Keratinocyte (primary cell): ENCODE measurements at regions not wholly inside any gene's neighbourhood (a gene's known extent, or its start where the extent isn't known, plus 50 kb on each side); places are given as distances from the start of the nearest gene placed in this dataset.

ENCODE experiments used
- DNase-seq: peaks from one replicate; pipeline ENCODE4 v3.0.0-alpha.2; 2011; ENCODE audit warnings: low read depth, missing footprints, low spot score
- FAIRE-seq: peaks from 2 replicates; lab custom pipeline; 2011; peaks lifted over from hg19 to GRCh38; lab: Jason Lieb, UNC
- H2AFZ ChIP-seq: 2 replicates; pipeline ENCODE4 v1.6.0; 2012; ENCODE audit warnings: low read length, control low read depth, inconsistent platforms; ENCODE audit not compliant: control insufficient read depth
- H3K27ac ChIP-seq: 2 replicates; pipeline ENCODE4 v1.5.1; 2011; ENCODE audit warnings: low read length; ENCODE audit not compliant: control insufficient read depth, insufficient read depth
- H3K27me3 ChIP-seq: 3 replicates; pipeline ENCODE4 v1.6.0; 2011; ENCODE audit warnings: low read length; ENCODE audit not compliant: control insufficient read depth, insufficient read depth; ENCODE audit errors: extremely low read depth
- H3K36me3 ChIP-seq, 2 experiments: 2 replicates in 1 of 2; 3 replicates in 1 of 2; pipeline ENCODE4 v1.5.1; 2011; ENCODE audit warnings: low read length in 2 of 2, mild to moderate bottlenecking in 1 of 2; ENCODE audit not compliant: control insufficient read depth in 2 of 2, insufficient read depth in 2 of 2; ENCODE audit errors: extremely low read depth in 1 of 2
- H3K4me1 ChIP-seq: 3 replicates; pipeline ENCODE4 v1.5.1; 2011; ENCODE audit warnings: low read length; ENCODE audit not compliant: control insufficient read depth, insufficient read depth; ENCODE audit errors: extremely low read depth
- H3K4me2 ChIP-seq: 3 replicates; pipeline ENCODE4 v1.6.0; 2011; ENCODE audit warnings: low read depth, low read length; ENCODE audit not compliant: control insufficient read depth, insufficient read depth; ENCODE audit errors: extremely low read depth
- H3K4me3 ChIP-seq, 3 experiments: fragments of 200-600 bp in 1 of 3; sonication (generic) in 1 of 3; 2 replicates in 2 of 3; 3 replicates in 1 of 3; pipeline ENCODE4 v1.5.1; 2011 to 2016; ENCODE audit warnings: low read length in 3 of 3, mild to moderate bottlenecking in 3 of 3, control low read depth in 2 of 3, inconsistent platforms in 1 of 3, low read depth in 1 of 3, mixed read lengths in 1 of 3, mixed run types in 1 of 3, moderate library complexity in 1 of 3; ENCODE audit not compliant: control insufficient read depth in 2 of 3, insufficient read depth in 2 of 3; ENCODE audit errors: extremely low read depth in 1 of 3
- H3K79me2 ChIP-seq: 2 replicates; pipeline ENCODE4 v1.6.0; 2012; ENCODE audit warnings: low read length; ENCODE audit not compliant: control insufficient read depth, insufficient read depth
- H3K9ac ChIP-seq: 3 replicates; pipeline ENCODE4 v1.6.0; 2011; ENCODE audit warnings: low read length; ENCODE audit not compliant: control insufficient read depth, insufficient read depth; ENCODE audit errors: extremely low read depth
- H3K9me1 ChIP-seq: 3 replicates; pipeline ENCODE4 v1.6.0; 2011; ENCODE audit warnings: low read length; ENCODE audit not compliant: control insufficient read depth, insufficient read depth; ENCODE audit errors: extremely low read depth
- H3K9me3 ChIP-seq: 2 replicates; pipeline ENCODE4 v1.5.1; 2012; ENCODE audit warnings: low read depth, low read length; ENCODE audit not compliant: control insufficient read depth
- H4K20me1 ChIP-seq: 3 replicates; pipeline ENCODE4 v1.6.0; 2011; ENCODE audit warnings: low read length; ENCODE audit not compliant: control insufficient read depth, insufficient read depth; ENCODE audit errors: extremely low read depth
- CTCF ChIP-seq, 3 experiments: IDR thresholded peaks in 1 of 3; conservative IDR thresholded peaks in 1 of 3; optimal IDR thresholded peaks in 1 of 3; 2 replicates in 2 of 3; 3 replicates in 1 of 3; pipeline versions ENCODE3 to v1.5.1; 2011; ENCODE audit warnings: low read length in 3 of 3, mild to moderate bottlenecking in 3 of 3, moderate library complexity in 2 of 3, control low read depth in 1 of 3, inconsistent platforms in 1 of 3; ENCODE audit not compliant: insufficient read depth in 2 of 3; ENCODE audit errors: extremely low read depth in 1 of 3
- EZH2 ChIP-seq: IDR thresholded peaks from one replicate; pipeline ENCODE4 v1.6.1; 2012; ENCODE audit warnings: inconsistent platforms, mild to moderate bottlenecking, low read length, moderate library complexity
- dilution Hi-C: fragments of 300-500 bp; cut with MboI; formaldehyde crosslinking; loops from one replicate; pipeline ENCODE4 v1.7.0; 2020; ENCODE audit warnings: low sequenced_read_pairs; ENCODE audit not compliant: extremely low pct_ligation_motif_present

GRCh38 chr4:145351922-145352321 lies 129.7 kb upstream of the SMAD1 start:
- no peaks in the 10 kb centered on the region for H4K20me1 ChIP-seq
- TF ChIP-seq EZH2, result no peak
- H3K9me1 ChIP-seq, result no peaks in the 10 kb centered on the region
- no peaks in the 10 kb centered on the region for H3K9me3 ChIP-seq
- FAIRE-seq (no peak), DNase-seq (no peak)
- H3K4me2 ChIP-seq, result no peak overlapping the region
- H3K36me3 ChIP-seq, result no peaks in the 10 kb centered on the region
- H2AFZ ChIP-seq, result no peak overlapping the region
- H3K4me1 ChIP-seq, result no peaks in the 10 kb centered on the region
- no peak overlapping the region for H3K9ac ChIP-seq
- H3K79me2 ChIP-seq, result no peaks in the 10 kb centered on the region
- dilution Hi-C loops, result no loop called here
- H3K27ac ChIP-seq, result no peak overlapping the region
- H3K27me3 ChIP-seq, result no peaks in the 10 kb centered on the region
- no peak overlapping the region for H3K4me3 ChIP-seq

DNA sequence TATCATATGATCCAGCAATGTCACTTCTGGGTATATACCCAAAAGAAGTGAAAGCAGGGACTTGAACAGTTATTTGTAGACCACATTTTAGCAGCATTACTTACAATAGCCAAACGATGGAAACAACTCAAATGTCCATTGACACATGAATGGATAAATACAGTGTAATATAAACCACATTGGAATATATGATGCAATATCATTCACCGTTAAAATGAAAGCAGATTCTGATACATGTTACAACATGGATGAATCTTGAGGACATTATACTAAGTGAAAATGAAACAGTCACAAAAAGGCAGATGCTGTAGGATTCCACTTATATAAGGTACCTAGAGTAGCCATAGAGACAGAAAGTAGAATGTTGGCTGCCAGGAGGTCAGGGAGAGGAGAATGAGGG lies 130.5 kb upstream of the SMAD1 start:
- Histone ChIP-seq H3K9me3 (no peaks in the 10 kb centered on the region), H3K79me2 (no peaks in the 10 kb centered on the region), H3K9ac (no peak overlapping the region), H3K27ac (no peak overlapping the region), H3K27me3 (no peaks in the 10 kb centered on the region), H3K4me2 (no peak overlapping the region), H3K36me3 (no peaks in the 10 kb centered on the region), H3K9me1 (no peaks in the 10 kb centered on the region), H2AFZ (no peak overlapping the region), H3K4me3 (no peak overlapping the region), H4K20me1 (no peaks in the 10 kb centered on the region), H3K4me1 (no peaks in the 10 kb centered on the region)
- TF ChIP-seq CTCF (optimal IDR thresholded peaks at IDR 0.05 in 1 of 3, IDR thresholded peaks at IDR 0.05 in 1 of 3, conservative IDR thresholded peaks at IDR 0.05 in 1 of 3; ENCODE audit: extremely low read depth in 1 of 3, insufficient read depth in 2 of 3, low read length in 3 of 3) (no peak), EZH2 (no peak)
- FAIRE-seq, result no peak
- dilution Hi-C loops, result no loop called here
- DNase-seq, result no peak

GRCh38 chr4:145348291-145348690 lies 133.4 kb upstream of the SMAD1 start:
- H3K27me3 ChIP-seq, result no peaks in the 10 kb centered on the region
- DNase-seq (no peak), FAIRE-seq (no peak)
- no peaks in the 10 kb centered on the region for H4K20me1 ChIP-seq
- no peaks in the 10 kb centered on the region for H3K9me1 ChIP-seq
- no peak overlapping the region for H2AFZ ChIP-seq
- no peak overlapping the region for H3K9ac ChIP-seq
- H3K4me3 ChIP-seq, result no peak overlapping the region
- no peak overlapping the region for H3K27ac ChIP-seq
- H3K4me2 ChIP-seq, result no peak overlapping the region
- H3K9me3 ChIP-seq, result no peaks in the 10 kb centered on the region
- H3K4me1 ChIP-seq, result no peaks in the 10 kb centered on the region
- no peak for TF ChIP-seq CTCF (optimal IDR thresholded peaks at IDR 0.05 in 1 of 3, IDR thresholded peaks at IDR 0.05 in 1 of 3, conservative IDR thresholded peaks at IDR 0.05 in 1 of 3; ENCODE audit: extremely low read depth in 1 of 3, insufficient read depth in 2 of 3, low read length in 3 of 3)
- no peak for TF ChIP-seq EZH2
- no peaks in the 10 kb centered on the region for H3K79me2 ChIP-seq
- dilution Hi-C loops, result no loop called here
- H3K36me3 ChIP-seq, result no peaks in the 10 kb centered on the region
